Prostate gland (tissue), 2 donors: ENCODE measurements at regions not wholly inside any gene's neighbourhood (a gene's known extent, or its start where the extent isn't known, plus 50 kb on each side); places are given as distances from the start of the nearest gene placed in this dataset.

Experiments
- CTCF ChIP-seq, 4 experiments: fragments of 200-600 bp in 2 of 4; fragments of 450-650 bp in 2 of 4; sonication (generic) in 2 of 4; IDR thresholded peaks; 1 replicate in 3 of 4; 2 replicates in 1 of 4; pipeline ENCODE4 v1.5.1; 2016 to 2019; ENCODE audit warnings: antibody characterized with exemption in 4 of 4, mild to moderate bottlenecking in 2 of 4, moderate library complexity in 2 of 4
- POLR2A ChIP-seq: fragments of 450-650 bp; IDR thresholded peaks from one replicate; pipeline ENCODE4 v1.6.1; 2016; ENCODE audit warnings: antibody characterized with exemption, mild to moderate bottlenecking
- POLR2AphosphoS5 ChIP-seq: sonication (generic); formaldehyde crosslinking; IDR thresholded peaks from one replicate; pipeline ENCODE4 v1.6.1; 2017; ENCODE audit warnings: antibody characterized with exemption

GRCh38 chr10:78937800-78938694 is 130.7 kb upstream of the ZMIZ1 start:
- no peak for TF ChIP-seq POLR2A
- no peak for TF ChIP-seq CTCF (IDR thresholded peaks at IDR 0.05)
- no peak for TF ChIP-seq POLR2AphosphoS5
